ENCODE measurements at regions not wholly inside any gene's neighbourhood (a gene's known extent, or its start where the extent isn't known, plus 50 kb on each side); places are given as distances from the start of the nearest gene placed in this dataset.

DNA sequence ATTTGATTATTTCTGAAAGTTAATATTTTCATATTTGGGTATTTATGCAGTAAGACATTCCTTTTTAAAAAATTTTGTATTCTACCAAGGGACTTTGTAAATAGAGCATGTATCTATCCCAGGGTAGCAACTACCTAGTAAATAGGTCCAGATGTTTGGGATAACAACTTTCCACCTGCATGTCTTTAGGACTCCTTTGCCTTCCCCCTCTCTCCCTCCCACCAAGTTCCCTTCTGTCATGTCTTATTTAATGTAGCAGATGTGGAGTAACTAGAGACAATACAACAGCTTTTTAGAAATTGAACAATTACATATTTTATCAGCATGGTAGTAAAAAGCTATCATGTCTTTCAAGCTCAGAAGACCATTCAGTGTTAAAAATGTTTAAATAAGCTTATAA lies 821.0 kb downstream of the C4orf33 start:
- no peaks in the 10 kb centered on the region for H3K4me1 ChIP-seq
- no peaks in the 10 kb centered on the region for H3K9me3 ChIP-seq
- no peak for DNase-seq
- H3K36me3 ChIP-seq (ENCODE audit: low read depth, missing control alignments), result no peaks in the 10 kb centered on the region
- intact Hi-C loops (cut with DNase I; ENCODE audit: low total_unique reads), result no loop called here
- no peak overlapping the region for H3K4me3 ChIP-seq
- H3K27ac ChIP-seq, result no peak overlapping the region
- no peaks in the 10 kb centered on the region for H3K27me3 ChIP-seq
- TF ChIP-seq CTCF (IDR thresholded peaks at IDR 0.05) (no peak), POLR2A (IDR thresholded peaks at IDR 0.05) (no peak)

GRCh38 chr4:129917651-129918050 lies 821.7 kb downstream of the C4orf33 start:
- intact Hi-C loops (cut with DNase I; ENCODE audit: low total_unique reads), result no loop called here
- Histone ChIP-seq H3K4me3 (no peak overlapping the region), H3K4me1 (no peaks in the 10 kb centered on the region), H3K36me3 (ENCODE audit: low read depth, missing control alignments) (no peaks in the 10 kb centered on the region), H3K9me3 (no peaks in the 10 kb centered on the region), H3K27me3 (no peaks in the 10 kb centered on the region), H3K27ac (no peak overlapping the region)
- WGBS, 2 donors, result 79 to 88% methylated on average over 2 of the region's 2 CpGs
- no peak for DNase-seq
- TF ChIP-seq CTCF (IDR thresholded peaks at IDR 0.05) (no peak), POLR2A (IDR thresholded peaks at IDR 0.05) (no peak)

GRCh38 chr4:129926936-129927335 lies 831.0 kb downstream of the C4orf33 start:
- no peaks in the 10 kb centered on the region for H3K36me3 ChIP-seq (ENCODE audit: low read depth, missing control alignments)
- DNase-seq, result no peak
- no peak for TF ChIP-seq POLR2A (IDR thresholded peaks at IDR 0.05)
- TF ChIP-seq CTCF (IDR thresholded peaks at IDR 0.05), result no peak
- no peak overlapping the region for H3K4me3 ChIP-seq
- no peak overlapping the region for H3K27ac ChIP-seq
- intact Hi-C loops (cut with DNase I; ENCODE audit: low total_unique reads), result no loop called here
- H3K27me3 ChIP-seq, result no peaks in the 10 kb centered on the region
- H3K4me1 ChIP-seq, result no peaks in the 10 kb centered on the region
- no peaks in the 10 kb centered on the region for H3K9me3 ChIP-seq

DNA sequence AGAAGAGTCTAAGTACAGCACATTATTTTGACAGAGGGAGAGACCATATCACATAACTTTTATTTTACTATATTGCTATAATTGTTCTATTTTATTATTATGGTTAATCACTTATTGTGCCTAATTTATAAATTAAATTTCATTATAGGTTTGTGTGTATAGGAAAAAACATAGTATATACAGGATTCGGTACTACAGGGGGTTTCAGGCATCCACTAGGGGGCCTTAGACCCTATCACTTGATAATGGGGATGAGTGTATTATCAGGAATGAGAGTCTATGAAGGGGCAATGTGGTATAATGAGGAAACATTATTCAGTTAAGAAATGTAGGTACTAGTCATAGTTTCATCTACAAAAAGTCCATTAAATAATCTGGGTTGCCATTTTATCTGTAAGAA lies 833.1 kb downstream of the C4orf33 start:
- TF ChIP-seq CTCF (IDR thresholded peaks at IDR 0.05), result peak in 1 of 3 experiments; percentile 19
- TF ChIP-seq POLR2A (IDR thresholded peaks at IDR 0.05), result no peak
- Histone ChIP-seq H3K27ac (no peak overlapping the region), H3K9me3 (no peaks in the 10 kb centered on the region), H3K4me1 (no peaks in the 10 kb centered on the region), H3K4me3 (no peak overlapping the region), H3K27me3 (no peaks in the 10 kb centered on the region), H3K36me3 (ENCODE audit: low read depth, missing control alignments) (no peaks in the 10 kb centered on the region)
- DNase-seq, result peak; percentile 22
- intact Hi-C loops (cut with DNase I; ENCODE audit: low total_unique reads), result no loop called here
- WGBS, 2 donors, result 77 to 78% methylated on average over 1 of the region's 1 CpG

DNA sequence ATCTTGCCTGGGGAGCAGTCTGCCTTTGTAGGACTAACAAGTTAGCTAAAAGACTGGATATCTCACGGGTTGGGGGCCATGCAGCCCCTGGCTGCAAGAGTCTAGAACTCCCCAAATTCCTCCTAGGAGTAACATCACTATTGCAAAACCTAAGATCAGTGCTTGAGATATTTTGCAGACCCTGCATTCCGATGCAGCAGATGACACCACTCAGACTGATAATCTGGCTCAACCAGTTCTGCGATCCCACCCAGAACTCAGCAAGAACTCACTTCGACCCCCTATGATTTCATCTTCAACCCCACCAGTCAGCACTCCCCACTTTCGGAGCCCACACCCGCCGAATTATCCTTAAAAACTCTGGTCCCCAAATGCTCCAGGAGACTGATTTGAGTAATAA lies 834.0 kb downstream of the C4orf33 start:
- H3K27ac ChIP-seq, result no peak overlapping the region
- TF ChIP-seq POLR2A (IDR thresholded peaks at IDR 0.05), result no peak
- no peak for TF ChIP-seq CTCF (IDR thresholded peaks at IDR 0.05)
- intact Hi-C loops (cut with DNase I; ENCODE audit: low total_unique reads), result no loop called here
- no peak overlapping the region for H3K4me3 ChIP-seq
- H3K9me3 ChIP-seq, result no peaks in the 10 kb centered on the region
- no peak for DNase-seq
- WGBS, 2 donors, result 70 to 71% methylated on average over 7 of the region's 7 CpGs
- H3K36me3 ChIP-seq (ENCODE audit: low read depth, missing control alignments), result no peaks in the 10 kb centered on the region
- H3K4me1 ChIP-seq, result no peaks in the 10 kb centered on the region
- no peaks in the 10 kb centered on the region for H3K27me3 ChIP-seq

All from testis (tissue), 2 donors.